ENCODE measurements at regions not wholly inside any gene's neighbourhood (a gene's known extent, or its start where the extent isn't known, plus 50 kb on each side); places are given as distances from the start of the nearest gene placed in this dataset.
"Not testable (repeated sequence)": the region's sequence is repeated elsewhere in the genome, so short reads cannot be mapped to it uniquely, and the experiment has no call there.

DNA sequence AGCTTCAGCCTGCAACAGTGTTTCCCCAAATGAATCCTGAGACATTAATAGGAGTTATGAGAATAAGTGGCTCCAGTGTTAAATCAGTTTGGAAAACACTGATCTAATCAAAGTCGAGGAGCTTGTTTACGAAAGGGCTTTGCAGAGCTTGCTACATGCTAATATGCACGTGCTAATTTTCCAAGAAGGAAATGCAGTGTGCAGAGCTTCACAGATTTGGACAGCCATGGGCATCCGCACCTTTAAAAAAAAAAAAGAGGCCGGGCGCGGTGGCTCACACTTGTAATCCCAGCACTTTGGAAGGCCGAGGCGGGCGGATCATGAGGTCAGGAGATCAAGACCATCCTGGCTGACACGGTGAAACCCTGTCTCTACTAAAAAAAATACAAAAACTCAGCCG, 79.7 kb upstream of the LMO2 start:
- DNase-seq (ENCODE audit: low read depth in 2 of 3, low spot score in 1 of 3) = not testable (repeated sequence)

DNA sequence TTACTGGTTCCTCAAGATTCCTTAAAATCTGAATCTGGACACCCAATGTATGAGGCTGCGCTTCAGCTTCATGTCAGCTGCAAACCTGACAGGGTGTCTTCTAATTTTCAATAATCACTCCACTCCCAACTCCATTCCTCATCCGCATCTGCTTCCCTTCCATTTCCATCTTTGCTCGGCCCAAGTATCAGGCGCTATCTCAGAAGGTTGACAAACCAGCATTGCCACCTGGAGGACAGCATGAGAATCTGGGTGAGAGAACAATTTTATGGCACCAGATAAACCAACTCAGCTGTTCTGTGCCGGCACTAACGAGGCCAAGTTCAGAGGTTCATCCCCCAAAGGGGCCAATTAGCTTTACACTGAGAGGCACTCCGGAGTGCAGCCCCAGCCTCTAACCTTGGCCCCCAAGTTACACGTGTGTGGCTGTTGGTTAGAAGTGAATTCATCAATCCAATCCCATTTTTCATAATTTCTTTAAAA, 79.1 kb upstream of the LMO2 start:
- DNase-seq (ENCODE audit: low read depth in 2 of 3, low spot score in 1 of 3) = no peak

DNA sequence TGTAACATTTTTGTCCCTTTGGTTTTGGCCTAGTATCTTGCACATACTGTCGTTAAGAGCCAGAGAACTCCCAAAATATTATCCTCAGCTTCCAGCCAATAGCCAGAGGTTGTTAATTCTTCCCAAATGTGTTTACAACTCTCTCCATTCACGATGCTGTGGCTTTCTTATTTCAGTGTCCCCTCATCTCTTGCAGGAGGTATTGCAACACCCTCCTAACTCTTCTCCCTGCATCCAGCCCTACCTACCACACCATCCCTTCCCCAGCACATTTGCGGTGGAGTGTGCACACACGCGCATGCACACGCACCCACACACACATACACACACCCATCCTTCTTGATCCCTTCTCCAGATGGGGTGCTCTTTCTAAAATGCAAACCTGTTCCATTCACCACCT, 75.6 kb upstream of the LMO2 start:
- DNase-seq (ENCODE audit: low read depth in 2 of 3, low spot score in 1 of 3) = no peak

DNA sequence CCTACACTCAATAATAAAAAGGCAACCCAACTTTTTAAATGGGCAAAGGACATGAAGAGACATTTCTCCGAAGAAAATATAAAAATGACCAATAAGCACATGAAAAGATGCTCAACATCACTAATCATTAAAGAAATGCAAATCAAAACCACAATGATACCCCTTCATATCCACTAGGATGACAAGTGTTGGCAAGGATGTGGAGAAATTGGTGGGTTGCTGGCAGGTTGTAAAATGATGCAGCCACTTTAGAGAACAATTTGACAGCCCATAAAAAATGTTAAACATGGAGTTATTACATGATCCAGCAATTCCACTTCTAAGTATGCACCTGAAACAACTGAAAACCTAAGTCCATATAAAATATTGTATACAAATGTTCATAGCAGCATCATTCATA, 73.2 kb upstream of the LMO2 start:
- DNase-seq (ENCODE audit: low read depth in 2 of 3, low spot score in 1 of 3) = no peak

DNA sequence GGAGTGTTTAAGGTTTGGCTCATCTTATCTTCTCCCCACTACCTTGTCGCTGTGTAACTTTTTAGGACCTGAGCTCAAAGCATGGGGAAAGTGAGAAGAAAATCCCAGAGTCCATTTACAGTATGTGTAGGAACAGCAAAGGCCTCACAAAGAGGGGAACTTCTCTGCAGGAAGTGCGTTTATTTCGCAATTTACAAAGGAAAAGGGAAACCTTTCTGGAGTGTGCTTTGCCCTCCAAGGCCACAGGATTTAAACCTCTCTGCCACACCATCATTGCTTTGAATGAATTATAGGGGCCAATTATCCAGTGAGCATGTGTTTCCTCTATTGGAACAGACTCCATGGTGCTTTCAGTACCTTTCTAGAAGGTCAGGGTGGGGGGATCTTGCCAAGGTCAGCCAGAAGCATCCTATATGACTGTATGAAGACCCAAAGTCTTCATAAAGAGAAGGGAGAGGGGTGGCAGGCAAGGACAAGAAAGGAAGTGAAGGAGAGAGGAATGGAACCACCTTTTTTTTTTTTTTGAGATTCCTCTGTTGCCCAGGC, 68.1 kb upstream of the LMO2 start:
- DNase-seq (ENCODE audit: low read depth in 2 of 3, low spot score in 1 of 3) = no peak

DNA sequence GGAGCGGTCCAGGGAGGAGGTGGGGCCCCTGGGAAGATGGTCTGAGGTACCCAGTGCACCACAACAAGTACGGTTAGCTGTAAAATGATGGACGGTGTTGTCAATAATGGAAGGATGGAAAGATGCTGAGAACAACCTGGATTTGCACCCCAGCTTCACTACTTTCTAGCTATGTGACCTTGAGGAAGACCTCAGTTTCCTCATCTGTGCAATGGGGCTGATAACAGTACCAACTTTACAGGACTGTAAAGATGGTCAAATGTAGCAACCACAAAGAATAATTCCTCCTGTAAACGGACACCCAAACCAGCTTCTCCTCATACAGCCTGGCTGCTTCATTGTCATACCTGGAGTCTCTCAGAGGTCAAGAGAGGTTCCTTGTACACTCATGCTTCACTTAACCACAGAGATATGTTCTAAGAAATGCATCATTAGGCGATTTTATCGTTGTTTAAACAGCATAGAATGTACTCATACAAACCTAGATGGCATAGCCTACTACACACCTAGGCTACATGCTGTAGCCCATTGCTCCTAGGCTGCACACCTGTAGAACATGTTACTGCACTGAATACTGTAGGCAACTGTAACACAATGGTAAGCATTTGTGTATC, 65.5 kb upstream of the LMO2 start:
- DNase-seq (ENCODE audit: low read depth in 2 of 3, low spot score in 1 of 3) = no peak

DNA sequence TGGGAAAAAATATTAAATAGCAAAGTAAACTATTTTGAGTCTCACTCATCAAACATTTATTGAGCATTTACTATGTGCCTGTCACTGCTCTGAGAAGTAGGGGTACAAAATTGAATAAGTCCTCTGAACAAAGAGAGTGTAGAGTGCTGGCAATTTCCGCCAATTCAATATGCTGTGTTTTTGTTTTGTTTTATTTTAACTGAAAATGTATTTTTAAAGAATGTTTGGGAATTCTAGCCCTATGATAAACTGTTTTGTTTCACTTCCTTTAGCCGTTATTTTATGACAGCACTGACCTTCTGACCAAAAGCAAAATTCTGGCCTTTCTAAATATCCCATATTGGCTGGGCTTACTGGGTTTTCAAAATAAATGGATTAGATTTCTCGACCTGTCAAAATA, 64.7 kb upstream of the LMO2 start:
- DNase-seq (ENCODE audit: low read depth in 2 of 3, low spot score in 1 of 3) = no peak

DNA sequence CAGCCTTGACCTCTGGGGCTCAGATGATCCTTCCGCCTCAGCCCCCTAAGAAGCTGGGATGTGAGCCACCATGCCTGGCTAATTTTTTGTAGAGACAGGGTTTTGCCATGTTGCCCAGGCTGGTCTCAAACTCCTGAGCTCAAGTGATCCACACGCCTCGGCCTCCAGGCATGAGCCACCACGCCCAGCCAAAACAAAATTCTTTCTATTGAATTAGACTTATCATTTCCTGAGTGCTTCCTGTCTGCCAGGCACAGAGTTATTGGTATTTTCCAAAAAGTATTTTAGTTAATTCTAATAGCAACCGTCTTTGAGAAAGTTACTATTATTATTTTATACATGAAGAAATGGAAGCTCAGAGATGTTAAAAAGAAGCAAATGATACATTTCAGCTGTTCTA, 61.4 kb upstream of the LMO2 start:
- DNase-seq (ENCODE audit: low read depth in 2 of 3, low spot score in 1 of 3) = no peak

DNA sequence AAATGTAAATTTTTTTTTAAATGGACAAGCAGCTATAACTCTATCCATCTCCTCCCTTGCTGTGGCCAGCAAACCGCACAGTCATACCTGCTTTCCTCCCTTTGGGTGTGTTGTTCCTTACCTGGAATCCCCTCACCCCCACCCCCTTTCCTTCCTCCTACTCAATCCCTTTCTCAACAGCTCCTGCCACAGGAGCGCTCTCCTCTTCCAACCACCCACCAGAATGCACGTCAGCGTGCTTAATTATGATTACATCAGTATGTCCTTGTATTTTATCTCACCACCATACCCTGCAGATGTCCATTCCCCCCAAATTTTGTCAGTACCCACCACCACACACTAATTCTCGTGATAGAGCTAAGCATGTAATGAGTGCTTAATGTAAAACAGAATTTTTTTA, 60.9 kb upstream of the LMO2 start:
- no peak for DNase-seq (ENCODE audit: low read depth in 2 of 3, low spot score in 1 of 3)

DNA sequence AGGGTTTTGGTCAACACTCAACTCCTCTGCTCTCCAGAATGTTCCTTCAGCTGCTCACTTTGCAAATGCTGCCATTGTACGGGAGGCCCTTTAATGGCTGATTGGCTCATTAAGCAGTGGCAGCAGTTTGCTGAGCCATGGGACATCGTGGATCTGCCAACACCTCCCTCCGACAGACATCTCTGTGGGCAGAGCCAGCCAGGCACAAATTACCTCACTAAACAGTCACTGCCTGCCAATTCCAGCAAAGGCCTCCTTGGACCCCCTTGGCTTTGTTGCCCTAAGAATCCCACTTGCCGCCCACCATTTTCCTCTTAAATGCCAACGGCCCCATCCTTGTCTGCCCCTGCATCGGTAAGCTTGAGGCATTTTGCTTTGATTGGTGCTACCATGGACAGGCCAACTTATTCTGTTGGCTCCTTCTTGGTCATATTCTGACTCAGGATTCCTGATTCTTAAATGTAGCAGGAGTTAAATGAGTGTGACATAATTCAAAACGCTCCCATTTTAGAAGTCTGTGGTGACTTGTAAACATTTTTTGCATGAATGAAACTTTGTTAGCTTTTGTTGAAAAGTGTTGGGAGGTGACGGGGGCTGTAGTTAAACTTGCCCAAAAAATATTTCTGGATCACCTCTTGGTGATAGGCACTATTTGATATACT, 57.5 kb upstream of the LMO2 start:
- no peak for DNase-seq (ENCODE audit: low read depth in 2 of 3, low spot score in 1 of 3)

DNA sequence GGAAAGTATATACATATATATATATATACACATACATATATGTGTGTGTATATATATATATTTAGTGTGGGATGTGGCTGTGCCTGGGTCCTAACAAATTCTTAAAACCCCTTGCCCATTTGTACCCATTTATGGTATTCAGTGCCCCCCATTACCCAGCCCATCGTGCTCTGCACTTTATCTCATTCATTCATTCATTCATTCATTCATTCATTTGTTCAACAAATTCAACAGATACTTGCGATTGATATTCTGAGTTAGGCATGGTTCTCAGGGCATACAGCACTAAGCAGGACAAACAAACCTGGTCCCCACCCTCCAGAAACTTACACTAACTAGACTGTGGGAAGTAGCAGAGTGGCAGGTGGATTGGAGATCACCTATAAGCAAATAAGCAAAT, 56.6 kb upstream of the LMO2 start:
- DNase-seq (ENCODE audit: low read depth in 2 of 3, low spot score in 1 of 3) = no peak

DNA sequence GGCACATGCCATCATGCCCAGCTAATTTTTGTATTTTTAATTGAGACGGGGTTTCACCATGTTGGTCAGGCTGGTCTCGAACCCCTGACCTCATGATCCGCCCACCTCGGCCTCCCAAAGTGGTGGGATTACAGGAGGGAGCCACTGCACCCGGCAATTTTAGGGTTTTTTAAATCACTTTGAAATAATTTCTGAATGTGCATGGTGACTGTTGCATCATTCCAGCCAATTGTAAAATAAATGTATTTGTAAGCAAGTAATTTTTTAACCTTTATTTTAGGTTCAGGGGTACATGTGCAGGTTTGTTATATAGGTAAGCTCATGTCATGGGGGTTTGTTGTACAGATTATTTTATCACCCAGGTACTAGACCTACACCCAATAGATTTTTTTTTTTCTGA, 56.0 kb upstream of the LMO2 start:
- DNase-seq (ENCODE audit: low read depth in 2 of 3, low spot score in 1 of 3) = not testable (repeated sequence)

DNA sequence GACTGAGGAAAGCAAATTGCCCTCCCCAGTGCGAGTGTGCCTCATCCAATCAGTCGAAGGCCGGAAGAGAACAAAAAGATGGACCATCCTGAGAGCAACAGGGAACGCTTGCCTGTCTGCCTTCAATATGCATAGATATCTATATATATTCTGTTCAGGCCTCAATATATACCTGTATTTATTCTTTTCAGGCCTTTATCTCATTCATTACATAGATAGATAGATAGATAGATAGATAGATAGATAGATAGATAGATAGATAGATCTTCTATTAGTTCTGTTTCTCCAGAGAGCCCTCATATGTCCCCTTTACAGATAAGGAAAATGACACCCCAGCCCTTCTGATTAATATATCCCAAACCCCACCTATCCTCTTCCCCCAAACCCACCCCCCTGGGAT, 55.1 kb upstream of the LMO2 start:
- no peak for DNase-seq (ENCODE audit: low read depth in 2 of 3, low spot score in 1 of 3)

DNA sequence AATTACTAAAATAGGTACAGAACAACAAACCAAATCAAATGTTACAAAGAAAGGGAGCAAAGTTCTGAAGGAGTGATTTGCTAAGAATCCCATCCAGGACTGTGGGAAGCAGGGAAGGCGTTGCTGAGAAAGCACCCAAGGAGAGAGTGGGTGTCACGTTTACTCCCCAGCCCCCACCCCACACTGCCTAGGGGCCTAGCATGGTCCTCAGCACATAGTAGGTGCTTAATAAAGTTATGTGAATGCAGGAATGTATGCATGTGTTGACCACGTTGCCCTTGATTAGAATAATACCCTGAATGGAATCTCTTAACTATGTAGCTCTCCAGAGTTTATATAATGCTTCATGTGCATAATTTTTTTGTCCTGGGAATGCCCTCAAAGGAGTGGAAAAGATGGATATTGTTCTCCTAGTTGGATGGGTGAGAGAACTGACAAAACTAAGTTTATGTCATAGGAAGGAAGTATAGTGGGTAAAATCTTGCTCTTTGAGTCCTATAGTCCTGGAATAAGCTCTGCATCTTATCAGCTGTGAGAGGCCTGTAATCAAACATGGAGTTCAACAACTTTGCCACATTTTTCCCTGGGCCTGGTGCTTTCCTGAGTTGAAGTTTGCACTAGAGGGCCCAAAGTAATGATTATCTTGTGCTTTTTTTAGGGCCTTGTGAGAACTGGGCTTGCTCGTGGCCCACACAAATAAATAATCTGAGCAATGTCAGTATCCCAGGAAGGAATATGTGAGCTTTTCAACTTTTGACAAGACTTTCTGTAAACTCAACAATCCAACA, 53.8 kb upstream of the LMO2 start:
- DNase-seq (ENCODE audit: low read depth in 2 of 3, low spot score in 1 of 3) = no peak

DNA sequence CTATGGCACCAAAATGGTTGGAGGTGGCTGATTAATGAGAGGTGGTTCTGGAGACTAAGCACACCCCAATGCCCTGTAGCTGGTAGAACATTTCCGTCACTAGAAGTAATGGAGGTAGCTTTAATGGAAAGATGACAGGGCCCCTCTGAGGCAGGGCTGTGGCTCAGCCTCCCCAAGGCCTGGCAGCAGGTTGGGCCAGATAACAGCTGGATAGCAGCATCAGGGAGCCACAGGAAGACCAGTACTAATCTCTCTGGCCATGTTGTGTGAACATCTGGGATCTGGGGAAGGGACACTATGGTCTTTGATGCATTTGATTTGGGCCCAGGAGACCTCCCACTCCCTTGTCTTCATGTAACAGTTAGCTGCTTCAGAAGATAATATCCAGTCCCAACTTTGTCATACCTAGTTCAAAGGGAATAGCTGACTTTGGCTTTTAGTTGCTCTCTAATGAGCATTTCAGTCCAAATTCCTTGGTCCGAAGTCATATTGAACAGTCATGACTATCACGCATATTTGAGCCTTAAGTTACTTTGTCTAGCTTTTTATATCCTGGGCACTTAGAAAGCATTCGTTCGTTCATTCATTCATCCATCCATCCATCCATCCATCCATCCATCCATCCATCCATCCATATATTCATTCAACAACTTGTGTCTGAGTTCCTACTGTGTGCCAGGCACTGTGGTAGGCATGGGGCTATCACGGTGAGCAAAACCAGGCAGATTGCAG, 53.0 kb upstream of the LMO2 start:
- no peak for DNase-seq (ENCODE audit: low read depth in 2 of 3, low spot score in 1 of 3)

DNA sequence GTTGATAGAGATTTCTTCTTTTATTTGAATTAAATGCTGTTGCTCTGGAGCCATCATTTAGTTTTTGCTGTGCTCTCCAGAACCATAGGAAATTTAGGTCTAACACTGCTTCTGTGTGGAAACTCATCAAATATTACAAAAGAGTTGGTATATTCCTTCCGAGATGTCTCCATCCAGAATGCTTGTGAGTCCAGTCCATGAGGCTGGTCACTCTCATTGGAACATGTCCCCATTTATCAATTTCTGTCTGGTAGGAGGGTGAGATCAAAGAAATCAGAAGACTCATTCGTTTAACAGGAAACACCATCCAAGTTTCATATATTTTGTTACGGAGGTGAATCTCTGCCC, 52.4 kb upstream of the LMO2 start:
- DNase-seq (ENCODE audit: low read depth in 2 of 3, low spot score in 1 of 3) = no peak

DNA sequence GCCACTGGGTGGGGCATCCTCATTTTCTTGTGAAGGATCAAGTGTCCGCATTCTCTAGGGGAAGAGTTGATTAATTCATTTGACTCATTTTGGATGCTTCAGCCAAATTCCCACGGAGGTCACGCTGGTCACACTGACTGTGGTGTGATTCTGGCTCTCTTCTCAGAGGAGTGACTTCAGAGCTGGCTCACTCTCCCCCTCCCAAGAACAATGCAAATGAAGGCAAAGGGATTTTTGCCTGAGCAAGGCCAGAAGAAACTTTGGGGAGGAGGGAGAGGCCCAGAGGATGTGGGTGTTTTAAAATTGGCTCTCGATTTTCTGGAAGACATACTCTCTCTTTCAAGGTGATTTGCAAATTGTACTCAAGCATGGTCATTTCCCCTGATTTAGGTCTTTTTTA, 51.1 kb upstream of the LMO2 start:
- no peak for DNase-seq (ENCODE audit: low read depth in 2 of 3, low spot score in 1 of 3)

DNA sequence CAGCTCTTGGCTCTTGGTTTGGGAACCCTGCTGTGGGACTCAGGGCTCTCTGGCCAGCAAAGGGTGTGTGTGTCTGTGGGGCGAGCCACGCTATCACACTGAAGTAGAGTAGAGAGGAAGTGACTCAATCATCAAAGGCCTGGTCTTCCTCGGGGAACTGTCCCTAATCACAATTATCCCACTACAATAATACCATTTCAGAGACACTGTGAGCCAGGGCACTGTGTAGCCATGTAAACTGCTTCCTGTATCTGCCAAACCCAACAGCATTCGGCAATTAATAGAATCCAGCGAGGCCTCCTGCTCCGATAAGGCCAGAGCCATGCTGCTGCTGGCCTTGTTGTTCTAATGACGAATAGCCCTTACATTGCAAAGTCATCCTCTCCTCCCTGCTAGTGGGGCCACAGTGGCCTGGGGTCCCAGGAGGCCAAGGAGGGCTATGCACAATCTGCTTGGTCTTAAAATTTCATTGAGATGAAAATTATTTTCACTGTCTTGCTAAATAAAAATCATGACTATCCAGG, 49.8 kb upstream of the LMO2 start:
- no peak for DNase-seq (ENCODE audit: low read depth in 2 of 3, low spot score in 1 of 3)

Measured in stimulated activated CD4-positive, alpha-beta T cell treated with anti-CD3 and anti-CD28 coated beads, Interleukin-12 subunit alpha, Interleukin-12 subunit beta, amount 100 ng/mL, for 48 hours (primary cell).